ENCODE measurements at regions not wholly inside any gene's neighbourhood (a gene's known extent, or its start where the extent isn't known, plus 50 kb on each side); places are given as distances from the start of the nearest gene placed in this dataset.
"Not testable (repeated sequence)": the region's sequence is repeated elsewhere in the genome, so short reads cannot be mapped to it uniquely, and the experiment has no call there.

DNA sequence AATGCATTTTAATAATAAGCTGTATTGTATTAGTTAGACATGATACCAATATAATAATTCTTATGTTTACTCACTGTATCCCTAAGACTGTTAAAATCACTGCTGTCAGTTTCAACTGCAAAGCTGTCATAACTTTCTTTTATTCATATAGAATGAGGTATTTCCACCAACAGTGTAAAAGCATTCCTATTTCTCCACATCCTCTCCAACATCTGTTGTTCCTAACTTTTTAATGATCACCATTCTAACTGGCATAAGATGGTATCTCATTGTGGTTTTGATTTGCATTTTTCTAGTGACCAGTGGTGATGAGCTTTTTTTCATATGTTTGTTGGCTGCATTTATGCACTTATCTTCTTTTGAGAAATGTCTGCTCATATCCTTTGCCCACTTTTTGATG is 177.6 kb upstream of the MME start:
- DNase-seq (ENCODE audit: low read depth, low spot score): not testable (repeated sequence)

DNA sequence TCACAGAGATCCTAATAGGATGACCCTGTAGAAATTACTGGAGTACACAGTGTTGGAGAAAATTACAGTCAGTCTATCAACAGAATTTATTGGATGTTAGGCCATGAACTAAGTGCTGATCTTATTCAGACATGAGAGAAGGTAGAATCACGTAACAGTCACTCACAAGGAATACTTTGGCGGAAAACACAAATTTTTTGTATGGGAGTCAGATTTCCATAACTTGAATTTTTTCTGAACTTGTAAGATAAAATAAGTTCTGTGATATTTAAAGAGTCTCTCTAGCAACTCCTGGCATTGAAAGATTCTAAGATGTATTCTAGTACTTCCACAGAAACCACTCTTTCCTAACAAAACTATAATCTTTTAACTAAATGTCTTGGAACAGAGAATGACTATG is 178.8 kb upstream of the MME start:
- no peak for DNase-seq (ENCODE audit: low read depth, low spot score)

DNA sequence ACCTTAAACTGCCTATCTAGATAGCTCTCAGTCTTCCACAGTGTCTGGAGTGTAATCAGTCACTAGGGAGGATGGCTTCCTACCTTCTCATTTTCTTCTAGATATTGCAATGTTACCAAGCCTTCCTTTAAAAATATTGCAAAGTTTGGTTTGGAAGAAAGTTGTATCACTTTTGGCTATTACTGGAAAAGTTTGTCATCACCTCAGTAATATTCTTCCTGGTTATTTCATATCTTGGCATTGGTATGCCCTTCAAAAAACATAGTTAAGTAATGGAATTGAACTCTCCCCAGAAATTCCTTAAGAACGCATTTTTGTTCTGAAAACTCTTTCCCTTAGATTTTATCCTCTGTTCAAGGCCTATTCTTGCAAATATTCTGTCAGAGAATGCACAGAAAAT is 179.3 kb upstream of the MME start:
- DNase-seq (ENCODE audit: low read depth, low spot score): no peak

DNA sequence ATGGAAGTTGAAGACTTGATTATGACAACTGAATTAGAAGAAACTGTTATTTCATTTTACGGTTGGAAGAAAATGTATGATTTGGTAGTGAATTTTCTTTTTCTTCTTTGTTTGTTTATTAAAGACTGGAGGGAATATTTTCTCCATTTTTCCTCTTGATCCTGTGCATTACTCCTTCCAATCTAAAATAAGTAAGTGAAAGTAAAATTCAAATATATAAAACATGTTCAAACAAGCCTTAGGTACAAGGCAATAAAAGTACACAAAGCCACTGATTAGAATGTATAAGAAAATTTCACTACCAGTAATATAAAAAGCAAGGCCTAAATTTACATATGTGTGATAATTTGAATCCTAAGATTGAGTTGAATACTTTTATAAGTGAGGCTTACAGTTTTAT is 181.2 kb upstream of the MME start:
- DNase-seq (ENCODE audit: low read depth, low spot score): no peak

DNA sequence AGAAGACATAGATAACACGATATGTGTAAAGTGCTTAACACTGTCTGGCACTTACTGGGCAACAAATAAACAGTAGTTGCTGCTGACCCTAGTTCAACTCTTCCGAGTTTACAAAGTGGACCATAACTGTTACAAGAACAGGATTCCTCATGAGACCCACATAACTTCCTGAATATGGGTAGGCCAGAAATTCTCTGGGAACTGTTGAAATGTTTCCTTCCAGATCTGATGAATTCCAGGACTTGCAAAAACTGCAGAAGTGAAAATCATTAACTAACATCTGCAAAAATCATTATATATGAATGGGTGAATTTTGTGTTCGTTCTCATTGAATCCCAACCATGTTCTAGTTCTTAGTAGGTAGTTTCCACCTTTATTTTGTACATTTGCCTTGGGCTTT is 181.7 kb upstream of the MME start:
- DNase-seq (ENCODE audit: low read depth, low spot score): no peak

DNA sequence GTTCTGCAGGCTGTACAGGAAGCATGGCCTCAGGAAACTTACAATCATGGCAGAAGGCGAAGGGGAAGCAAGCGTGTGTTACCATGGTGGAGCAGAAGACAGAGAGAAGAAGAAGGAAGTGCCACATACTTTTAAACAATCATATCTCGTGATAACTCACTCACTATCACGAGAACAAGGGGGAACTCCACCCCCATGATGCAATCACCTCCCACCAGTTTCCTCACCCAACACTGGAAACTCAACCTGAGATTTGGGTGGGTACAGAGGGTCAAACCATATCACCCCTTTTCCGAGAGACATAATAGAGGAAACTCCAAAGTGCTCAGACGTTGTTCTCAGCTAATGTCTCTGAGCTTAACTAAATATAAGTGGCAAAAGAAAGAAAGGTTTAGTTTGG is 186.3 kb upstream of the MME start:
- DNase-seq (ENCODE audit: low read depth, low spot score): no peak

DNA sequence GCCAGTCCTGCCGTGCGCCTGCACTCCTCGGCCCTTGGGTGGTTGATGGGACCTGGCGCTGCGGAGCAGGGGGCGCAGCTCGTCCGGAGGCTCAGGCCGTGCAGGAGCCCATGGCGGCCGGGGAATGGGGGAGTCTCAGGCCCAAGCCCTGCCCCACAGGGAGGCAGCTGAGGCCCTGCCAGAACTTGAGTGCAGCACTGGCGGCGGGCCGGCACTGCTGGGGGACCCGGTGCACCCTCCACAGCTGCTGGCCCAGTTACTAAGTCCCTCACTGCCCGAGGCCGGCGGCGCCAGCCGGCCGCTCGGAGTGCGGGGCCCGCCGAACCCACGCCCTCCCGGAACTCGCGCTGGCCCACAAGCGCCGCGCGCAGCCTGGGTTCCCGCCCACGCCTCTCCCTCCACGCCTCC is 190.9 kb upstream of the MME start:
- no peak for DNase-seq (ENCODE audit: low read depth, low spot score)

DNA sequence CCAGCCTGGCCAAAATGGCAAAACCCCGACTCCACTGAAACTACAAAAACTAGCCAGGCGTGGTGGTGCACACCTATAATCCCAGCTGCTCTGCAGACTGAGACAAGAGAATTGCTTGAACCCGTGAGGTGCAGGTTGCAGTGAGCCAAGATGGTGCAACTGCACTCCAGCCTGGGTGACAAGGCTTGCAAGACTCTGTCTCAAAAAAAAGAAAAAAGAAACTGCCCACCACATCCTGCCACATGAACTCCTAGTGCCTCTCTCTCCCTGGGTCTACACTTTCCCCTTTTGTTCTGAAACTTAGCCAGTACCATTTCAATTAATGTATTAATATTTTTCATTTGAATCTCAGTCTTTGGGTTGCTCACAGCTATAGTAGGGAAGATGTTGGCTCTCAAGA is 192.2 kb upstream of the MME start:
- DNase-seq (ENCODE audit: low read depth, low spot score): no peak

DNA sequence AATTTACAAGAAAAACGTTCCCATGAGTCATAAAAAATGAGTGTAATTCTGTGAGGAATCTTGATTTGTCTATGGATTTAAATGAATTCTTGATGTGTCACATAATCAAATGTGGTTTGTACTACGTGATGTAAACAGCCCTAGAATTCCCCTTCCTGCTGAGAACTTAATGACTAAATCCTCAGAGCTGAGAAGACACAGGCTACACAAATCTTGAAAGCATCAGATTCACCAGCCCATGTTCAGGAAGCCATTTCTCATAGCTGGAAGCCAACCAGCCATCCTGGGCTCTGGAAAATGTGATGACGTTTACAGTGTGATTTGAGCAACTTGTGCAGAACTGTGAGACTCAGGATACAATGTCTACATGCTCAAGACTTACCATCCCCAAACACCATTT is 193.7 kb upstream of the MME start:
- DNase-seq (ENCODE audit: low read depth, low spot score): no peak

DNA sequence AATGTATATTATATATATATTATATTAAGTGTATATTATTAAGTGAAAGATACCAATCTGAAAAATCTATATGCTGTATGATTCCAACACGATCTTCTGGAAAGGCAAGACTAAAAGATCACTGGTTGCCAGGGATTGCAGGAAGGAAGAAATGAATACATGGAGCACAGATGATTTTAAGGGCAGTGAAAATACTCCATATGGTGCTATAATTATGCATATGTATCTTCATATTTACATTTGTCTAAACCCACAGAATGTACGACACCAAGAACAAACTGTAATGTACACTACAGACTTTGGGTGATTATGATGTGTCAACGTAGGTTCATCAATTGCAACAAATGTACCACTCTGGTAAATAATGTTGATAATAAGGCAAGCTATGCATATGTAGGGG is 194.7 kb upstream of the MME start:
- DNase-seq (ENCODE audit: low read depth, low spot score): no peak

DNA sequence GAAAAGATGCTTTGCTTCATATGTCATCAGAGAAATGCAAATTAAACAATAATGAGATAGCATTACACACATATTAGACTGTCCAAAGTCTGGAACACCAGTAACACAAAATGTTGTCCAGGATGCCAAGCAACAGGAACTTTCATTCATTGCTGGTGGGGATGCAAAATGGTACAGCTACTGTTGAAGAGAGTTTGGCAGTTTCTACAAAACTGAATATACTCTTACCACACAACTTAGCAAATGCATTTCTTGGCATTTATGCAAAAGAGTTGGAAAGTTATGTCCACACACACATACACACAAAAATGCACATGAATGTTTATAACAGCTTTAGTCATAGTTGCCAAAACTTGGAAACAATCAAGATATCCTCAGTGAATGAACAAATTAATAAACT is 195.2 kb upstream of the MME start:
- no peak for DNase-seq (ENCODE audit: low read depth, low spot score)

DNA sequence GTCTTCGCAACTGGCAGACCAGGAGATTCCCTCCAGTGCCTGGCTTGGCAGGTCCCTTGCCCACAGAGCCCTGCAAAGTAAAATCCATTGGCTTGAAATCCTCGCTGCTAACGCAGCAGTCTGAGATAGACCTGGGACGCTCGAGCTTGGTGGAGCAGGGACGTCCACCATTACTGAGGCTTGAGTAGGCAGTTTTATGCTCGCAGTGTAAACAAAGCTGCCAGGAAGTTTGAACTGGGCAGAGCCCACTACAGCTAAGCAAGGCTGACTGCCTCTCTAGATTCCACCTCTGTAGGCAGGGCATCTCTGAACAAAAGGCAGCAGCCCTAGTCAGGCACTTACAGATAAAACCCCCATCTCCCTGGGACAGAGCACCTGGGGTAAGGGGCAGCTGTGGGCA is 205.0 kb upstream of the MME start:
- no peak for DNase-seq (ENCODE audit: low read depth, low spot score)

DNA sequence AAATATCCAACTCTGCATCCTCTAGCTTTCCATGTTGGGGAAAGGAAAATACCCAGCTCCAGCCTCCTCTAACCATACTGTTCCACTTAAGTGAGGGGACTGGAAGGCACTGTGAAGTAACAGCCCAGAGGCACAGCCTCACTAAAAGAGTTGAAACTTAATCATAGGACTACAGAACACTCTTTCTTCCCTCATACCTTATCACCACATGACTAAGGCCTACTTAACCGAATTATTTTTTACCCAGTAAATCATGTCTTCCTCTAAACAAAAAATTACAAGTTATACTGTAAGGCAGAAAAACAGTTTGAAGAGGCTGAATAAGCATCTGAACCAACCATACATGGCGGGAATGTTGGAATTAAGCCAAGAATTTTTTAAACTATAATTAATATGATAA is 207.4 kb upstream of the MME start:
- DNase-seq (ENCODE audit: low read depth, low spot score): no peak

DNA sequence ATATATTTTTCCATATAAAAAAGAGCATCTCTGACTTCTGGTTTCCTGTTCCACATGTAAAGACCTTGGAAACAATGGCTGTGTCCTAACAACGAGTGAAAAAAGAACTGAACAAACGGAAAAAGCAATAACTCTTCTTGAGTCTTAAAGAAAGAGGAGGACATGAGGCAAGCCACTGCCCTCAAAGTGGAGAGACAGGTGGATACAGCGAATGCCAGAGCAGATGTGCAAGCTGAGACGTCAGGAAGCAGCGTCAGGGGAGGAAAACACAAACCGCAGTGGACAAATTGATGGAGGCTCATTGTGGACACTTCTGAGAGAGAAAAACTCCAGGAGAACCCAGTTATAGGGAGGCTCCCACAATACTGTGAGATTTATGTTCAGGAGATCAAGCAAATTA is 208.0 kb upstream of the MME start:
- DNase-seq (ENCODE audit: low read depth, low spot score): no peak

DNA sequence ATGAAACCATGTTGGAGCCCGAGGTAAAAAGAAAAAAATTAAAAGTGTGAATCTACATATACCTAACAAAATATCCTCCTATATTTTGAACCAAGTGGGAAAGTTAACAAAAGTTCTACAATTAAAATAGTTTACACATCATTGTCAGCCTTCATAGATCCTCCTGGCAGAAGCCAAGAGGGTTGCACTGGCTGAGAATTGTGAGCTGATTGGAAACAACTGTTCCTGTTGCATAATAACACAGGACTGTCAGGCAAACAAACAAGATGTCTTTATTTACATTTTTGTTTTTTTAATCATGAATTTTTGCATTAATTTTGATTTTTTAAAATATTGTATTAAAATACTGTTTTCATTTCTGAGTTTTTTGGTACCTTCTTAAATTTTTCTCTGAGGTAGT is 215.2 kb upstream of the MME start:
- DNase-seq (ENCODE audit: low read depth, low spot score): no peak

DNA sequence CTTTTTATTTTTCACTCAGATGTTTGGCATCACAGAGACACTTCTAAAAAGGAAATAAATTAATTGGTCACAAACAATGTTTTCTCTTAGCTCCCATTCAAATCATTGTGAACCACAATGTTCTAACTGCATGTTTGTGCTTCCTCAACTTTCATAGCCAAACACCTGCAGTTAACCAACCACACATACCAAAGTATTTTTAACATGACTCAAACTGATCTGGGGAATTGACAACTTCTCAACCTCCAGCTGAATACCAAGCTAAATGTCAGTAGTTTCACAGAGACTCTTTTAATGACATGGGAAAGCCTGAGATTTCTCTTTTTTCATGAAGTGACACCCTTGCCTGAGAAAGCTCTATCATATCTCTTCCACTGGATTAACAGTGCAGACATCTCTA is 217.9 kb upstream of the MME start:
- DNase-seq (ENCODE audit: low read depth, low spot score): no peak

DNA sequence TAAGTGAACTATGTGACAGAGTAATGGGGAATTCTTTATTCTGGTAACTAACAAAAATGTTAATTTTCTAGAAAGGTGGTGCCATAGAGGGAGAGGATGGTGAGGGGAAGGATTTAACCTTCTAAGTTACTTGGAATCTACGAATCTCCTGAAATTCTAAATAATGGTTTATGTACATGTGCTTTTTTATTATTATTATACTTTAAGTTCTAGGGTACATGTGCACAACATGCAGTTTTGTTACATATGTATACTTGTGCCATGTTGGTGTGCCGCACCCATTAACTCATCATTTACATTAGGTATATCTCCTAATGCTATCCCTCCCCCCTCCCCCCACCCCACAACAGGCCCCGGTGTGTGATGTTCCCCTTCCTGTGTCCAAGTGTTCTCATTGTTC is 227.1 kb upstream of the MME start:
- not testable (repeated sequence) for DNase-seq (ENCODE audit: low read depth, low spot score)

DNA sequence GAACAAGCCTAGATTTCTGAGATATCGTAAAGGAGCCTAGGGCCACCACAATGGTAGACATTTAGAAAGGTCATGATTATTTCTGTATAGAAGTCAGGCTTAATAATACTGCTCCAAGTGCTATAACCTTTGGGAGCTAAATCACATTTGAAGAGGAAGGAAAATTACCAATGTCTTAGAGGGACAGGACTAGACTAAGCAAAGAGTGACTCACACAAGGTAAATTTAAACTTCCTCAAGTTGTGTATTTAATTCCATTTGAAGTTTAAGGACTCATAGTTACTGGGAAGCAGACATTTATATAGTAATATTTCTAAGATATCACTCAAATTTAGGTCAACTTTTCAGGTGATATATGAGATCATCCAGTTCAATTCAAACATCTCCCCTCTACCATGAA is 227.6 kb upstream of the MME start:
- no peak for DNase-seq (ENCODE audit: low read depth, low spot score)

DNA sequence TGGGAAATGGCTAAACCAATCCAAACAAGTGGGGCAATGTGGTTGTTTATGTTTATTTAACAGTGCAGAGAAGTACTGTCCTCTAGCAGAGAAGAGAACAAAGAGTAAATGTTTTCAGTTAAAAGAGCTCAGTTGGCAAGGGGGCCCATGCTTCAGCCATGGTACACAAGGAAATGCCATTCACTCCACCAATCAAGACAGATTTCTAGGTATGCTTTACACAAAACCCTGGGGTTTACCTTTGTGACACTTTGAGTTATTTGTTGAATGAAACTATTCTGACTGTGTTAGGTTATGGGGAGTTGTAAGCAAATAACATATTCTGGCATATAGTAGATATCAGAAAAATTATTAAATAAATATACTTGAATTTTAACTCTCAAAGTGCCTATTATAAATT is 228.5 kb upstream of the MME start:
- DNase-seq (ENCODE audit: low read depth, low spot score): no peak

DNA sequence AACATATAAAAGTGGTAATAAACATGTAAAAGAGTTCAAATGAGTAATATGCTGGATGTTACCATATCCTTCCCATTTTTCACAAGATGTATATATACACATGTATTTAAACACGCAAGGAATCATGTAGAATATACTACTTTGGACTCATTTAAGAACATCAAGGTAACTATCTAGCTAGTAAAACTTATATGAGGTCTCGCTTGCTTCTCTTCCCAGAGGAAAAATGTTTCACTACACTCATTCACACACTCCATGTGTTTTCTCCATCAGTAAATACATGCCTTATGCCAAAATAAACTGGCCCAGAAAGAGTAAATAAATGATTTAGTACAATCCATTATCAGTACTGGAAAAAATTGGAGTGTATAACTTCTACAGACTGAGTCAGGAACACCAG is 229.2 kb upstream of the MME start:
- no peak for DNase-seq (ENCODE audit: low read depth, low spot score)

DNA sequence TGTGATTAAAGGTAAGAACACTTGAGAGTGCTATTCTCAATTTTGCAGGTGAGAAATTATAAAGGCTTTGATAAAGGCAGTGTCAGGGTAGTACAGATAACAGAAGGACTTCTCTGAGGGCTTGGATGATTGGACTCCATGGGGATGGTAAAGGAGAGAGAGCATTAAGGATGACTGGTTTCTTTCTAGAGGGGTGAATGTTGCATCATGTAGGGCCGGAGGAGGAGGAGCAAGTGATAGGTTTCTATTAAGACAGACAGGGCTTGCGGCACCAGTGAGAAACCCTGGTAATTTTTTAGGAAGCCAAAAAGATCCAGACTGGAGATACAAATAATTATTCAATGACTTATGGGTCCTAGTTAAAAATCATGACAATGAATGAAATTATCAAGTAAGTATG is 230.7 kb upstream of the MME start:
- DNase-seq (ENCODE audit: low read depth, low spot score): no peak

DNA sequence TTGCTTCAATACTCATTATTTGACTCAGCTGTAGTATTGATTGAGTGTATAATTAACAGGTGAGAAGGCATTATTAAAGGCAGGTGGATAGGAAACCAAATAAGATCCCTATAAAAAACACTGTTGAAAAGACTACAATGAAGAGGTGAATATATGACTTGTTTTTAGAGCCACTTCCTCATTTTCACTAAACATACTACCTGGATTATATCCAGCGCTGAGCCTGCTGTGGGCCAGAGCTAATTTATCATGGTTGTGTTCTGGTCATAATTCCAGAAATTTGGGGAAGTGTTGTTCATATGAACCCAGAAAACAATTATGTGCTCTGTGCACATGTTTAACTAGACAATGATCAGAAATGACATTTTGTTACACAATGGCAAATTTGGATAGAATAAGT is 235.3 kb upstream of the MME start:
- no peak for DNase-seq (ENCODE audit: low read depth, low spot score)

DNA sequence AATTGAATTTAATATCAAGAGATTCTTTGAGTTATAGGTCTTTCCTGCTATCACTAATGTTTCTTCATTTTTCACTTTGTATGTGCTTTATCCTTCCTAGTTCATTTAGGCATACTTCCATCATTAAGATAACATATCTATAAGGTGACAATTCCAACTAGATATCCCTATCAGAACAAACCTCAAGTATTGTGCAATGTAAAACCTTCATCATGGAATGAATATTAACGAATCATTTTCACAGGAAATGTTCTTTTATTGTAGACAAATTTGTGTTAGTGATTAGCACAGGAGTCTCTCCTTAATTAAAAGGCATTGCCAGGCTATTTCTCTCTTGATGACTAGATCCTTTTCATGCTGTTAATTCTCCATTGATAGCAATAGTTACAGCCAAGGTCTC is 236.5 kb upstream of the MME start:
- no peak for DNase-seq (ENCODE audit: low read depth, low spot score)

DNA sequence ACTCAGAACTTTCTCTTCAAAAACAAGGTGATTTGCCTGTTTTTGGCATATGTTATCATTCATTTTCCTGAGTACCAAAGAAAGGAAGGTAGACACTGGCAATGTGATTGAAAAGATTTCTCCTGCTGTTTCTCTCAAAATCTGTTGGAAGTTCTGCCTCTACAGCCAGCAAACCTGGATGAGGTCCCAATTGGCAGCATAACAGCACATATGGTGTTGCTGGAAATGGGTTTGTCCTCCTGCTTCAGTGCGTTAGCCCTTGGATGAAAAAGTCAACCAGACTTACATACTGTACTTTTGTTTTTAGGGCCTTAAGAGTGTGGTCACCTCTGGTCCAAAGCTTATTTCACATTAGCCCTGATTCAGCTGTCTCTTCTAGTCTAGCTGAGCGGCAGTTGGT is 237.6 kb upstream of the MME start:
- DNase-seq (ENCODE audit: low read depth, low spot score): no peak

DNA sequence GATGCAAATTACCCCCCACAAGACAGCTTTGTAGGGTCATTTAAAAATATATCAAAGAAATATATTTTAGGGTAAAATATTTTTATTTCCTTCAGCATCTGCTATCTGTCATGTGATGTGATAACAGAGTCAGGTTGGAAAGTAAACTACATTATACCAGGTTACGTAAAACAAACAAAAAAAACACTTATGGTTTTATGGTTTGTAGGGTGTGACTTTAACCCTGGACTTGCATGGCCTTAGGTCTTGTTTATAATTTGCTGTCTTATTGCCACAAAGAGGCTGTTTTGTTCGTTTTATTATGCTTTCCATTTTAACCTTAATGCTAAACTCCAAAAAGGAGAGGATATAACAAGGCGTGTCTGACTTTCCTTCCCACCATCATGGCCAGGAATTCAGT is 244.5 kb upstream of the MME start:
- no peak for DNase-seq (ENCODE audit: low read depth, low spot score)

Data from iPS DF 19.7 (cell line).